GM03348 (cell line): ENCODE measurements at regions not wholly inside any gene's neighbourhood (a gene's known extent, or its start where the extent isn't known, plus 50 kb on each side); places are given as distances from the start of the nearest gene placed in this dataset.
"Not testable (repeated sequence)": the region's sequence is repeated elsewhere in the genome, so short reads cannot be mapped to it uniquely, and the experiment has no call there.

ENCODE experiments used
- DNase-seq: peaks from one replicate; pipeline ENCODE4 v3.0.0; 2012; ENCODE audit warnings: low spot score

DNA sequence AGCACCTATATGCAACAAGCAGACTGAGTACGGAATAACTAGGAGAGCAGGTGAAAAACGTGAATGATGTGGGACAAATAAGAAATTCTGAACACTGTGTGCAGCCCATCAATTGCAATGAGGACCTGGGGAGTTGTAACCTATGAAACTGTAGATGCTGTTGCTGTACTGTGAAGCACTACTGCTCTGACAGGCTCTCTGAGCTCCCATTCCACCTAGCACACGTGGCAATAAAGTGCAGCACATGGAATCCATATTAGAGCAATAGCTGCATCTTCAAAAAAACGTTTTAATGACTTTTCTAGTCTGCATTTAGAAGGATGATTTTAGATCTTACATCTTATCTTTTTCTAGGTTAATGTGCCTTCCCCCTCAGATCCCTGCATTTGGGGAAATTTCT, 748.7 kb upstream of the GOLIM4 start:
- no peak for DNase-seq

GRCh38 chr3:168843481-168843880, 747.8 kb upstream of the GOLIM4 start:
- no peak for DNase-seq

GRCh38 chr3:168839653-168840052, 743.9 kb upstream of the GOLIM4 start:
- no peak for DNase-seq

DNA sequence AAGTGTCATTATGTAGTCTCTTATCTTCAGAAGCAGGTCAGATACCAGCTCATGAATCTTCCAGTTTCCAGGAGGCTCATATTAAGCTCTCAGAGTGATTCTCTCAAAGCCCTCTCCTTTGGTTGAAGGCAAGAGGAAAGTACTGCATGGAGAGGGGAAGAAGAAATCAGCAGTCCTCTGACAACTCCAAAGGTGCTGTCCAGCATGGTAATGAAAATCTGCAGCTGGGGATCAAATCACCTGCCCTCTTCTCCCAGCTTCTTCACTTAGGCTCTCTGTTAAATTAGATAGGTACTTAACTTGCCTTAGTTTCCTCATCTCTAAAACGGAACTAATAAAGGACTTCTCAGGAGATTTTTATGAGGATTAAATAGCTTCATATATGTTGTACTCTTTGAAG, 738.8 kb upstream of the GOLIM4 start:
- no peak for DNase-seq

GRCh38 chr3:168828943-168829342, 733.2 kb upstream of the GOLIM4 start:
- no peak for DNase-seq

GRCh38 chr3:168828536-168828935, 732.8 kb upstream of the GOLIM4 start:
- DNase-seq: no peak

- DNase-seq: no peak
Observed at GRCh38 chr3:168828014-168828413, 732.3 kb upstream of the GOLIM4 start.

GRCh38 chr3:168824107-168824506, 728.4 kb upstream of the GOLIM4 start:
- no peak for DNase-seq

GRCh38 chr3:168823466-168823865, 727.7 kb upstream of the GOLIM4 start:
- no peak for DNase-seq

GRCh38 chr3:168820810-168821415, 725.2 kb upstream of the GOLIM4 start:
- no peak for DNase-seq

DNA sequence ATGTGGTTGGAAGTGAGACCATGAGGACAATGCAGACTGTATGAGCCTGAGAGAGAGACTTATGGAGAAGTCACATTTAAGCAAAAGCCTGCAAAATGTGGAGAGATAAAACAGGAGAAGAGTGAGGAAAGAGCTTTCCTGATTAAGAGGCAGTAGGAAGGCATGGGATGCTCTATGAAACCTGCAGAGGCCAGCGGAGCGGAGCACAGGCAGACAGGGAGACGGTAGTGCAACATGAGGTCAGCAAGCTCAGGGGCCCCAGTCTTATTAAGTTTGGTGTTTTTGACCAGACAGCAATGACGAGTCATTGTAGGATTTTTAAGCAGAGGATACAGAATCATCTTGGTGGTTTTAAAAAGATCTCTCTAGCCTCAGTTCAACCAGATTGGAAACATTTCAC, 721.5 kb upstream of the GOLIM4 start:
- DNase-seq: no peak

- no peak for DNase-seq
Observed at GRCh38 chr3:168815946-168816345, 720.2 kb upstream of the GOLIM4 start.

GRCh38 chr3:168813225-168813802, 717.6 kb upstream of the GOLIM4 start:
- no peak for DNase-seq

- no peak for DNase-seq
Observed at GRCh38 chr3:168812234-168812633, 716.5 kb upstream of the GOLIM4 start.

DNA sequence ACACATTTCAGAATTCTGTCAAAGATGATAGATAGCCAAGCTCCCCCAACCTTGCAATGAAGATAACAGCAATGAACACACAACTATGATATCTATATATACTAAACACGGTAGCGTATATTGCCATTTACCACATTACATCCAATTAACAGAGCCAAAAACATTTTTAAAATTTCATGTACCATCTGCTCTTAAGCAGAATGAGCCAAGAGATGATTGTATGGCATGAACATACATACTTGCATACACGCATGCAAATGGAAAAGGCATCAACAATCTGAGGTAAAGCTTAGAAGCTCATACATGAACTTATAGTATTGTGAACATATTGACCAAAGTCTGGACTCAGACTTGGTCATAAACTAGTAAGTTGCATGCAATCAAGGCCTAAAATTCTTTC, 712.9 kb upstream of the GOLIM4 start:
- DNase-seq: no peak

GRCh38 chr3:168807448-168807847, 711.7 kb upstream of the GOLIM4 start:
- DNase-seq: no peak

DNA sequence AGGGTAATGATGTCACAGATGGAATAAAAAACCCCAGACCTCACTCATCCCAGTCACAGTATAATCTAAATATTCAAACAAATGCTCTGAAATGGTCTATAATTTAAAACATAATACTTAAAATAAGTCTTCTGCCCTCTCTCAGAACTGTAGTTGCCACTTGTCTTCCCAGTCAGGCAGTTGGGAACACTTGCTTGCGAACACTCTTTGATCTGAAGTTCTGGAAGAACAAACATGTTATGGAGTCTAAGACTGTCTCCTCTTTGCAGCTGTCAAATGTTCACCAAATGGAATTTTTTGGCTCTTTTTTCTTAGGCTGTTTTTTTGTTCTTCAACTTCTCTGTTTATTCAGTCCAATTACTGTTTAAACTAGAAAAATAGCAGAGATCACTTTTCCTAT, 711.1 kb upstream of the GOLIM4 start:
- no peak for DNase-seq

- DNase-seq: peak; percentile 13
Observed at GRCh38 chr3:168803536-168803935, 707.8 kb upstream of the GOLIM4 start.

DNA sequence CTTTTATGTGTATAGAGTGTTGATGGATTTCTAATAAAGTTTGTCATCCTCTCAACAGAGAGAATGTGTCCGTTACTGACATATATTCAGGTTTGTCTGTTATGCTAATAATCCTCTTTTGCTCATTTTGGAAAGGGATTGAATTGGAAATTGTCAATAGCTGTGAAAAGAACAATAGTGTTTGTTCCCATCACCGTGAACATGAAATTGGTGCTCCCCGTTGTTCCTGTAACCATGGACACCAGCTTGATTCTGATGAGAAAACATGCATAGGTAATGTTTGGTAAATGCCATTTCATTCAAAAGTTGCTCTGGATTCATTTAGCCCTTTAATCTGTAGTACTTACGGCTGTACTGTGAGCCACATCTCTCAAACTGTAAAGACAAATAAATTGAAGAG, 707.0 kb upstream of the GOLIM4 start:
- no peak for DNase-seq

DNA sequence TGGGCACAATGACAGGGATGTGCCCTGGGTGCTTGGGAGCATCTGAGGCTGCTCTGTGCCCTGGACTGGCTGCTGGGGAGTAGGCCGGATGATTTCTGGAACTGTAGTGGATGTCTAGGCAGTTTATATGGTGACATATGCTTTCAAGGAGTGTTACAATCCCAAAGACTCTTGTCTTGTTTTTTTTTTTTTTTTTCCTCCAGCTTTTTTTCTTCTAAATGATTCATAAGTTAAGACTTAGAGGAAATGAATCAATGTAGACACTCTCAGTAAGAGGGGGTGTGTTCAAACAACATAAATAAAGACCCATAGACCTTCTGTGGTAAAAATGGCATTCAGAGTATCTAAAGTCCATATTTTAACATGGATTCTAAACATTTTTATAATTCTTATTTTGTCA, 706.1 kb upstream of the GOLIM4 start:
- DNase-seq: peak; percentile 58

- no peak for DNase-seq
Observed at GRCh38 chr3:168796339-168796738, 700.6 kb upstream of the GOLIM4 start.

DNA sequence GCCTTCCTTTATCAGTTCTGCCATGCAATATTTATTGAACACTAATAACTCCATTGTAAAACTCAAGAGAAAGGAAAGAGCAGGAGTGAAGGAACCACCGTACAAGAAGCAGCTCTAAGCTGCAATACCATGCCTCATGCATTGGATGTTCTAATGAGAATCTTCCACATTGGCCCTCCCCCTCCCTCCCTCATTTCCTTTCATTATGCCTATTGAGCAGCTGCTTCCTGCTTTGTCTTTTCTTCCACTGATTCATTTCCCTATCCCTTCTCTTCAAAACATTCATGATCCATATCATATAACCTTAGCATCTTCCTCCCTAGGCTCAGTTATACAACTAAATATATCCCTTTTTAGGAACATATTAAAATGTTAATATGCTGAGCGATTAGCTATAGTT, 698.7 kb upstream of the GOLIM4 start:
- DNase-seq: no peak

DNA sequence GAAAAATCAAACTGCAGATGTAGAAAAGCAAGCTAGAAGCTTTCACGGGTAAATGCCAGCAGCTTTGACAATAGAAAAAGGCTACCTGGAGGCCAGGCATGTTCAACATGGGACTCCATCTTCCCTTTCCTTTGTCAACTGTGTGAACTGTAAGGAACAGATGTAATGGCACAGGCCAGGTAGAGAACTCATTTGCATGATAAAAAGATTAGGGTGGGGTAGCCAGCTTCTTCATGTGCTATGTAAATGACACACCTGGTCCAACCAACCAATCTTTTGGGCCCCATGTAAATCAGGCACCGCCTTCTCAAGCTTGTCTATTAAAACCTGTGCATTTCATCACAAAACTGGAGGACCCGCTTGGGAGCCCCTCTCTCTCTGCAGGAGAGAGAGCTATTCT, 686.5 kb upstream of the GOLIM4 start:
- no peak for DNase-seq

DNA sequence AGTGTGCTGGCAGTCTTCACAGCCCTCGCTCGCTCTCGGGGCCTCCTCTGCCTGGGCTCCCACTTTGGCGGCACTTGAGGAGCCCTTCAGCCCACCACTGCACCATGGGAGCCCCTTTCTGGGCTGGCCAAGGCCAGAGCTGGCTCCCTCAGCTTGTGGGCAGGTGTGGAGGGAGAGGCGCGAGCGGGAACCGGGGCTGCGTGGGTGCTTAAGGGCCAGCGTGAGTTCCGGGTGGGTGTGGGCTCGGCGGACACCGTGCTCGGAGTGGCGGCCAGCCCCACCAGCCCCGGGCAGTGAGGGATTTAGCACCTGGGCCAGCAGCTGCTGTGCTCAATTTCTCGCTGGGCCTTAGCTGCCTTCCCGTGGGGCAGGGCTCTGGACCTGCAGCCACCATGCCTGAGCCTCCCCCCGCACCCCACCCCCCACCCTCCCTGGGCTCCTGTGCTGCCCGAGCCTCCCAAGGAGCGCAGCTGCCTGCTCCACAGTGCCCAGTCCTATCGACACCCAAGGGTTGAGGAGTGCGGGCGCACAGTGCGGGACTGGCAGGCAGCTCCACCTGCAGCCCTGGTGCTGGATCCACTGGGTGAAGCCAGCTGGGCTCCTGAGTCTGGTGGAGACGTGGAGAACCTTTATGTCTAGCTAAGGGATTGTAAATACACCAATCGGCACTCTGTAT, 684.4 kb upstream of the GOLIM4 start:
- DNase-seq: not testable (repeated sequence)
